Hematopoietic multipotent progenitor cell treated with erythropoietin and hydrocortisone succinate and interleukin-3 and kit ligand, for 6 days (in vitro differentiated cells): ENCODE measurements at regions not wholly inside any gene's neighbourhood (a gene's known extent, or its start where the extent isn't known, plus 50 kb on each side); places are given as distances from the start of the nearest gene placed in this dataset.
A peak's percentile ranks its signal among the peaks of the same experiment; 100 is the strongest.
"Not testable (repeated sequence)": the region's sequence is repeated elsewhere in the genome, so short reads cannot be mapped to it uniquely, and the experiment has no call there.

Source experiments
- DNase-seq: peaks from one replicate; pipeline ENCODE4 v3.0.0-alpha.2; 2015

DNA sequence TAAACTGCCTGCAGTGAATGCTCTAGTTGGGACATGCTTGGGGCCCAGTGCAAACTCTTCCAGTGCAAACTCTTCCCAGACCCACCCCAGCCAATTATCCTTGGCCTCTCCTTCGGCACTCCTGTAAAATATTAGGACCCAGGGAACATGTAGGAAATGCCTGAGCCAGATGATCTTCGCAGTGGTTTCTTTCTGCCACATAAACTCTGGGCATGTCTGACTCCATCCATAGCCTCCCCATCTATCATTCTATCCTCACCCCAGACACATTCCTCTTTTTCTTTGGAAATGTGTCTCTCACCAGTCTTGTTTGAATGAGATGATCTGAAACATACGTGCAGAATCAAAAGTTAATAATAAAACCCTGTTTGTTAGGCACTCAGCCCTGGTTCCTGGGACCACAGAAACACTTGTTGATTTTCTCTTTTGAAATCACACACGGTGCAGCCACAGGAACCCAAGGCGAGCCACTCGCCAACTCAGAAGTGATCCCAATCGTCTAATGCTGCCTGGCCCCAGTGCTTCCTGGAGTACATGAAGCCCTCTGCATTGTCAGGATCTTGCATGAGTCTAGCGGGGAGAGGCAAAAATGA lies 108.9 kb upstream of the CST7 start:
- no peak for DNase-seq

GRCh38 chr20:24842274-24842917 lies 106.7 kb upstream of the CST7 start:
- no peak for DNase-seq

DNA sequence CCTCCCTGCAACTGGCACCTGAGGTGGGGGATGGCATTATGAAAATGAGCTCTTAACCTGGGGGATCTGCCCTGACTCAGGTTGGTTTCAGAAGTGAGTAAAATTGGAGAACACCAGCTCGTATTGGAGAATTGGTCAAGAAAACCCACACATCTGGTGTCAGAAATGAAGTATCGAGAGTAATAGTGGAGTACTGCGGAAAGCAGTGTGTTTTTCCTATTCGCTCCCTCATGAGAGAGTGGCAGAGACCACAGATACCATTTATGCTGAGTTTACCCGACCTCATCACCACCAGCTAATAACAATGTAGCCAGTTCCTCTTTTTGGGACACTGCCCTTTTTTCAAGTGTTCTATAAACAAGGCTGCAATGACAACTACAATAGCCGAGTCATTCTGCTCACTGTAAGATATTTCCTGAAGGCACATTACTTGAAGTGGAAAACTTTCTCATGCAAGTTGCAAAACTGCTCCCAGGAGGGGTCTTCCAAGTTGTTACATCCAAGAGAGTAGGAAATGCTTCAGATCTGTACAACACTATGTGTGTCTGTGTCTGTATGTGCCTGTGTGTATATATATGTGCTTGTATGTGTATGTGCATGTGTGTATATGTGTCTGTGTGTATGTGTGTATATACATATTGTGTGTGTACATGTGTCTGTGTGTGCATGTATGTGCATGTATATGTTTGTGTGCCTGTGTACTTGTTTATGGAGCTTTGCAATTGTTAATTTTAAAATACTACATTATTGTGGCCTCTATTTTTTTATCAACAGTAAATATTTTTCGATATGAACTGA lies 106.0 kb upstream of the CST7 start:
- DNase-seq, result peak; percentile 66

- DNase-seq, result no peak
Observed at GRCh38 chr20:24850176-24850575, 98.9 kb upstream of the CST7 start.

DNA sequence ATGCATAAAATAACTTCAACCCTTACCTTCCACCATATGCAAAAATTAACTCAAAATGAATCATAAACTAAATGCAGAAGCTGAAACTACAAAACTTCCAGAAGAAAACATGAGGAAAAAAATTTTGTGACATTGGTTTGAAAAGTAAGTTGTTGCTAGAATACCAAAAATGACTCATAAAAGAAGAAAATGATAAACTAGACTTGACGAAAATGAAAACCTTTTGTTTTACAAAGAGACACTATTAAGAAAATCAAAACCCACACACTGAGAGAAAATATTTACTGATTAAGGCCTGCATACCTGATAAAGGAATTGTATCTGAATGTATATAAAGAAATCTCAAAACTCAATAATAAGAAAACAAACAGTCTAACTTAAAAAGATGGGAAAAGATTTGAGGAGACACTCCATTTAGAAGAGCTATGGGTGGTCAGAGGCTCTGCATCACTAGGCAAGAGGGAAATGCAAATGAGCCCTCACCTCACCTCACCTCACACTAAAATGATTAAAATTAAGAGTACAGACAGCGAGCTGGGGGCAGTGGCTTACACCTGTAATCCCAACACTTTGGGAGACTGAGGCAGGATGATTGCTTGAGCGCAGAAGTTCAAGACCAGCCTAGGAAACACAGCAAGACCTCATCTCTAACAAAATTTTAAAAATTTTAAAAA lies 97.6 kb upstream of the CST7 start:
- no peak for DNase-seq

DNA sequence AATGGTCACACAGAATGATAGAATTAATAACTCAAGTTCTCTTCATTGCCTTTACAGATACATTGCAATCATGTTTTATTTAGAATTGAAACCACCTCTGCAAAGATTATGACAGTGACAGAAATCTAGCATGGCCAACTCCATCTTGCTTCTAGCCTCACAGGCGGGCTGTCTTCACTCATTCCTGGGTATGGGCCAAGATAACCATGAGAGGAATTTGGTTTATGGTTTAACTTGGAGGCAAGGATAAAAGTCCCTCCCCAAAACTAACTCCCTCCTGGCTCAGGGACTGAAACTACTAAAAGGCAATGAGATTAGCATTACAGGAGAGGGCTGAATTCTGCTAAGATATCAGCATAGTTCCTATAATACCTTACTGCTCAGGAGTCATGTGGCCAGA lies 95.2 kb upstream of the CST7 start:
- no peak for DNase-seq

GRCh38 chr20:24855848-24856247 lies 93.2 kb upstream of the CST7 start:
- DNase-seq, result no peak

GRCh38 chr20:24858500-24858899 lies 90.6 kb upstream of the CST7 start:
- not testable (repeated sequence) for DNase-seq

DNA sequence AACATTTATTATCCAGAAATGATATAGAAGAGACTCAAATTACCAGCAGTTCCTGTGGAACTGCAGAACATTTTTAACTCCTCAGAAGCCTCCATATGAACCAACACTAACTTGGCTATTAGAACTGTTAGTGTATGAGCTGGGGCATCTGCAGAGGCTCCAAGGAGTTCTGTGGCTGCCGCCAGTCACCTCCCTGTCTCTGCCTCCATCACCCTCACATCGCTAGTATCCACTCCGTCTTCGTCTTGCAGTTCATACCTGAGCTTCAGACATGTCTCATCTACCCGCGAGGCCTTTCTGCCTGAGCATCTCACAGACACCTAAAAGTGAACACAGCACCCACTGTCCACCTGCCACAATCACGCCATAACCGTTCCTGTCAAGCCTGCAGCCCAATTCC lies 89.5 kb upstream of the CST7 start:
- DNase-seq, result no peak

DNA sequence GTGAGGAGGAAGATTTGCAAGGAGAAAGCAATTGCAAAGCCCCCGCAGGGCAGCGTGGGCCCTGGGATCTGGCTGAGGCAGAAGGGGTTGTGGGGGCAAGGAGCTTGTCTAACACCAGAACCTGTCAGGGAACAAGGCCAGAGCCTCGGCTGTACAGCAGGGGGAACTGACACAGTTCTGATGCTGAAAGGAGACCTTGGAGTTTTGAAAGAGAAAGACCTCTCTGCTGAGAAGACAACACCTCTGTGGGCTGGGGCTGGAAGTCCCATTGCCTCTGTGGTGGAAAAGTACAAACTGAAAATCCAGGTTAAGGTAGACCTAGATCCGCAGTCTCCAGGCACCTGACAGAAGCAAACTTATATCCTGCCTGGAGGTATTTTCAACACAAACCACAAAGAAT lies 86.9 kb upstream of the CST7 start:
- no peak for DNase-seq

- no peak for DNase-seq
Observed at GRCh38 chr20:24862606-24863005, 86.5 kb upstream of the CST7 start.

GRCh38 chr20:24863356-24863755 lies 85.7 kb upstream of the CST7 start:
- no peak for DNase-seq

DNA sequence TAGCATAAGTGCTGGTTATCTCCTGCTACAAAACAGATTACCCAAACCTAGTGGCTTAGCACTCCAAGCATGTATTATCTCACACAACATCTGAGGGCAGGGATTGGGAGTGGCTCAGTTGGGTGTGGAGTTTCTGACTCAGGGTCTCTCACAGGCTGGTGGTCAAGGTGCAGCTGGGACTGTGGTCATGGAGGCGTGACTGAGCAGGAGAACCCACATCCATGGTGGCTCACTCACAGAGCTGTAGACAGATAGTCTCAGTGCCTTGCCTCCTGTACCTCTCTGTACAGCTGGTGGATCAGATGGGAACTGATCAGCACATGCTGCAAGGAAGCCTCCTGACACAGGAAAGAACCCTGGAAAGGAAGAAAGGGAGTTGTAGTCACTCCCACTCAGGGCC lies 83.1 kb upstream of the CST7 start:
- peak; percentile 3 for DNase-seq

- DNase-seq, result no peak
Observed at GRCh38 chr20:24866742-24867141, 82.3 kb upstream of the CST7 start.

DNA sequence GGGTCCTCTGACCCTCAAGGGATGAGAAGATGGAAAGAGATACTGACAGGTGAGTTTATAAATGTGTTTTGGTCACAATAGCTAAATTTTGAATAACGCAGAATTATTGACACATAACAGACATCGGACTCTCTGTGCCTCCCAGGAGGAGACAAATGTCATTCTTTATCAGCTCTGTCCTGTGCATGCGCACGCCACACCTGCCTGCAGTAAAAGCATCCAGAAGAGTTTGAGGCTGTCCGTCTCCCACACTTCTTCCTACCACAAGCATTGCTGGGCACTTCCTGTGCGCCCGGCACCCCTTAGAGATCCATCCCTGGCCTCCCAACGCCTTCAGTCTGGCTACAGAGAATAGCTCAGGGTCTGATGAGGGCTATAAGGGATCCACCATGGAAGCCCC lies 81.5 kb upstream of the CST7 start:
- DNase-seq, result no peak

- DNase-seq, result no peak
Observed at GRCh38 chr20:24868396-24868927, 80.6 kb upstream of the CST7 start.

- no peak for DNase-seq
Observed at GRCh38 chr20:24868959-24869358, 80.1 kb upstream of the CST7 start.

DNA sequence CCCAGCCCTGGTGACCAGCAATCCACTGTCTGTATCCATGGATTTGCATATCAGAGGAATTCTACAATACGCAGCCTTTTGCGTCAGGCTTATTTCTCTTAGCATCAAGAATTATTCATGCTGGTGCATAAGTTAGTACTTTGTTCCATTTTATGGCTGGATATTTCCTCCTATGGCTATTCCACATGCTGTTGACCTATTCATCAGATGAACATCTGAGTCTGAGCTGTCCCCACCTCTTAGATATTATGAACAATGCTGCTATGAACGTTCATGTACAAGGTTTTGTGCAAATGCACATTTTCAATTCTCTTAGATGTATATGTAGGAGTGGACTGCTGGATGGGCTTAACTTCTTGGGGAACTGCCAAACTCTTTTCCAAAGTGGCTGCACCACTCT lies 79.0 kb upstream of the CST7 start:
- no peak for DNase-seq

DNA sequence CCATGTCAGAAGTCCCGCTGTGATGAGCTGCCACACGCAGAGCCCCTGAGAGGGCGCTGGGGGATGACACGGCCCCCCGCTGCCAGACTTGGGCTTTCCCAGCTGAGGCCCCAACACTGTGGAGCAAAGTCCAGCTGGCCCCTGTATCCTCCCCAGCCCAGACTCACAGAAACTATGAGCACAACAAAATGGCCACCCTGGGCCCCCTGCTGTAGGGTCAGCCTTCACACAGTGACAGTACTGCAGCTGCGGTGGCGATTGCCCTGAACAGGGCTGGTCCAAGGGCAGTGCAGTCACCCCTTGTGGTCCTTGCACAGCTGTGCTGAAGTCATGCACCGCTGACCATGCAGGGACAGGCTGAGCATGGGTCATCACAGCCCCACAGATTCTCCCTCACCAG lies 78.2 kb upstream of the CST7 start:
- no peak for DNase-seq

GRCh38 chr20:24871480-24872213 lies 77.4 kb upstream of the CST7 start:
- no peak for DNase-seq

GRCh38 chr20:24872291-24873024 lies 76.6 kb upstream of the CST7 start:
- DNase-seq, result no peak

DNA sequence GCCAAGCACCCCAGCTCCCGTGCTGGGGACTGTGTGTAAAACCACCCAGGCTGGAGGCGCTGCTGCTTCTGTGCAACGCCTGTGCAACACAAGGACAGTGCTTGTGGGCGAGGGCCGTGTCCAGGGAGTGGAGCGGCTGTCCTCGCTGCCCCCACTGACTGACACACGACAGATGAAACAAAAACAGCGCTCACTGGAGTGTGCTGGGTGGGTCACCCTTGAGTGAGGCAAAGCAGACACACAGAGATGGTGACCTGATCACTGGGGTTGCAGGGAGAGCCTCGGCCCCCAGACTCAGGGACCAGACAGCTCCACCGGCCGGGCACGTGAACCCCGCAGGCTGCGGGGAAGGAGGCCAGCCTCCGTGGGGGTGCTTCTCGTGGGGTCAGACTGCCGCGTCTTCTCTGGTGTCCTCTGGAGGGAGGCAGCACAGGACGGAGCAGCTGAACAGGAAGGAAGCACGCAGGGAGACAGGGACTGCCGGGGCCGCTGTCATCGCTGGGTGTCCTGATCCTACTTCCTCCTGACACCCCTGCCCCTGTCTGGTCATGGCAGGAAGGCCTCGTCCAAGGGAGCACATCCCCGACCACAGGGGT lies 75.9 kb upstream of the CST7 start:
- DNase-seq, result no peak
